Mesodermal cell (in vitro differentiated cells): ENCODE measurements at regions not wholly inside any gene's neighbourhood (a gene's known extent, or its start where the extent isn't known, plus 50 kb on each side); places are given as distances from the start of the nearest gene placed in this dataset.

Experiments
- H3K27ac ChIP-seq: 2 replicates; pipeline ENCODE4 v1.7.0; 2013; ENCODE audit warnings: mild to moderate bottlenecking, low read depth, low read length, moderate library complexity; ENCODE audit not compliant: severe bottlenecking
- H3K36me3 ChIP-seq: 2 replicates; pipeline ENCODE4 v1.7.1; 2013; ENCODE audit warnings: mild to moderate bottlenecking, low read length, moderate library complexity; ENCODE audit not compliant: control insufficient read depth, insufficient read depth
- H3K4me1 ChIP-seq: one replicate; pipeline ENCODE4 v1.7.1; 2013; ENCODE audit warnings: mild to moderate bottlenecking, low read length; ENCODE audit not compliant: insufficient read depth, control insufficient read depth, poor library complexity, severe bottlenecking
- H3K4me3 ChIP-seq: 2 replicates; pipeline ENCODE4 v1.7.0; 2013; ENCODE audit warnings: low read length, control low read depth, mild to moderate bottlenecking; ENCODE audit not compliant: insufficient read depth, poor library complexity, severe bottlenecking; ENCODE audit errors: extremely low read depth
- H3K9me3 ChIP-seq: 2 replicates; pipeline ENCODE4 v1.7.1; 2013; ENCODE audit warnings: mild to moderate bottlenecking, low read length, moderate library complexity; ENCODE audit not compliant: control insufficient read depth
- WGBS, 2 experiments: methylation state at CpG; one replicate each; pipeline ENCODE4 v1.1.5; 2013; ENCODE audit warnings: missing lambda C conversion rate in 2 of 2; ENCODE audit not compliant: insufficient coverage in 2 of 2; 5-methylcytosine and 5-hydroxymethylcytosine counted together

GRCh38 chrX:99142745-99143144, 1267.3 kb downstream of the PCDH19 start:
- no peak overlapping the region for H3K27ac ChIP-seq
- H3K4me1 ChIP-seq, result no peaks in the 10 kb centered on the region
- no peaks in the 10 kb centered on the region for H3K9me3 ChIP-seq
- H3K36me3 ChIP-seq, result no peaks in the 10 kb centered on the region
- no CpG with 5 or more reads among the region's 2 CpGs for WGBS, 2 experiments
- H3K4me3 ChIP-seq, result no peak overlapping the region

GRCh38 chrX:99137488-99137887, 1272.6 kb downstream of the PCDH19 start:
- Histone ChIP-seq H3K36me3 (no peaks in the 10 kb centered on the region), H3K4me3 (no peak overlapping the region), H3K27ac (no peak overlapping the region), H3K4me1 (no peaks in the 10 kb centered on the region), H3K9me3 (no peaks in the 10 kb centered on the region)
- no CpG with 5 or more reads among the region's 3 CpGs for WGBS, 2 experiments

GRCh38 chrX:99117011-99117410, 1293.1 kb downstream of the PCDH19 start:
- Histone ChIP-seq H3K4me3 (no peak overlapping the region), H3K36me3 (no peaks in the 10 kb centered on the region), H3K4me1 (no peaks in the 10 kb centered on the region), H3K9me3 (no peaks in the 10 kb centered on the region), H3K27ac (no peak overlapping the region)
- no CpG with 5 or more reads among the region's 2 CpGs for WGBS, 2 experiments

DNA sequence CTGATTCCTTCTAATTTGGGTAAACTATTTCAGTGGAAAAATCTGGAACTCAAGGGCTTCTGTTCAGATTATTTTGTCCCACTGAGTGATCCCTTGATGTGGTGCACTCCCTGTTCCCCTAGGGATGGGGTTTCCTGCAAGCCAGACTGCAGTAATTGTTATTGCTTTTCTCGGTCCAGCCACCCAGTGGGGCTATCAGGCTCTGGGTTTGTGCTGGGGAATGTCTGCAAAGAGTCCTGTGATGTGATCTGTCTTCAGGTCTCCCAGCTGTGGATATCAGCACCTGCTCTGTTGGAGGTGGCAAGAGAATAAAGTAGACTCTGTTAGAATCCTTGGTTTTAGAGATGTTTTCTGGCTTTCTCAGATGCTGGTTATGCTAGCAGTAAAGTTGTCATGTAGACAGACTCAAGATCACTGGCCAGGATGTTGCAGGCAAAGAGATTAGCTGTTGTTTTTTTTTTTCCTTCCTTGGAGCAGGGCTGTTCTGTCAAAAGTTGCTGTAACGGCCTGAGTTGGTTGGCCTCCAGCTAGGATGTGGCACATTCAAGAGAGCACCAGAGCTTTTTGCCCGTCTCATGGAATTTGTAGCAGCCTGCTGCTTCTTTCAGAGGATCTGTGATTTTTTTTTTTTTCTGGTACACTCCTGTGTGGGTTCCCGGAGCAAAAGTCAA, 1314.0 kb downstream of the PCDH19 start:
- Histone ChIP-seq H3K27ac (peak overlapping the region; percentile 16), H3K4me3 (no peak overlapping the region), H3K36me3 (no peaks in the 10 kb centered on the region), H3K9me3 (no peaks in the 10 kb centered on the region), H3K4me1 (no peaks in the 10 kb centered on the region)
- no CpG with 5 or more reads among the region's 4 CpGs for WGBS, 2 experiments

DNA sequence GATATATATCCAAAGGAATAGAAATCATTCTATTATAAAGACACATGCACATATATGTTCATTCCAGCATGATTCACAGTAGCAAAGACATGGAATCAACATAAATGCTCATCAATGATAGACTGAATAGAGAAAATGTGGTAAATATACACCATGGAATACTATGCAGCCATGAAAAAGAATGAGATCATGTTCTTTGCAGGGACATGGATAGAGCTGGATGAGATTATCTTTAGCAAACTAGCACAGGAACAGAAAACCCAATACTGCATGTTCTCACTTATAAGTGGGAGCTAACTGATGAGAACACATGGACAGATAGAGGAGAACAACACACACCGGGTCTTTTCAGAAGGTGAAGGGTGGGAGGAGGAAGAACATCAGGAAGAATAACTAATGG, 1318.6 kb downstream of the PCDH19 start:
- Histone ChIP-seq H3K4me3 (no peak overlapping the region), H3K36me3 (no peaks in the 10 kb centered on the region), H3K27ac (no peak overlapping the region), H3K4me1 (no peaks in the 10 kb centered on the region), H3K9me3 (no peaks in the 10 kb centered on the region)
- no CpG with 5 or more reads among the region's 1 CpG for whole genome bisulfite sequencing, 2 experiments

- Histone ChIP-seq H3K4me1 (no peaks in the 10 kb centered on the region), H3K27ac (no peak overlapping the region), H3K36me3 (no peaks in the 10 kb centered on the region), H3K4me3 (no peak overlapping the region), H3K9me3 (no peaks in the 10 kb centered on the region)
- no CpG with 5 or more reads among the region's 4 CpGs for WGBS, 2 experiments
Observed at GRCh38 chrX:99078301-99078700, 1331.8 kb downstream of the PCDH19 start.

DNA sequence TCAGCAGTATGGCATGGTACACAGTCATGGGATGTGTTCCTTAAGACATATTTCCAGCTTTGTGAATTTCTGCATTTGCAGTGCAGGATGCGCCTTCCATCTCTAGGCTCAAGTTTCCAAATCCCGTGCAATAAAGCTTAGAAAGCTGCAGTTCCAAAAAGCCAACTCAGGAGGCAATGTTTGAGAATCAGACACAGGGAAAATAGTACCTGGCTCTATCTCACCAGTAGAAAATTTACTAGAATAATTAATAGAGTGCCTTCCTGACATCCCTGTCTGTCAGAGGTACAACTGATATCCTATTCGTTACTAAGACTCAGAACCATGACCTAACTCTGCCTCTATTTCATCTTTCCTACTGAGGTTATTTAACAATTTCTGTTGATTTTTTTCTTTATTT, 1333.0 kb downstream of the PCDH19 start:
- no peaks in the 10 kb centered on the region for H3K4me1 ChIP-seq
- 90 to 100% methylated on average over 1 to 2 of the region's 3 CpGs for WGBS, 2 experiments
- no peak overlapping the region for H3K4me3 ChIP-seq

GRCh38 chrX:99073551-99073950, 1336.5 kb downstream of the PCDH19 start:
- H3K27ac ChIP-seq, result no peak overlapping the region
- H3K4me1 ChIP-seq, result no peaks in the 10 kb centered on the region
- H3K4me3 ChIP-seq, result no peak overlapping the region
- WGBS, 2 experiments, result no CpG with 5 or more reads among the region's 1 CpG
- H3K9me3 ChIP-seq, result no peaks in the 10 kb centered on the region
- H3K36me3 ChIP-seq, result no peaks in the 10 kb centered on the region

More for the DNA sequence above, 1333.0 kb downstream of the PCDH19 start:
- Histone ChIP-seq H3K27ac (no peak overlapping the region), H3K36me3 (no peaks in the 10 kb centered on the region), H3K9me3 (no peaks in the 10 kb centered on the region)

DNA sequence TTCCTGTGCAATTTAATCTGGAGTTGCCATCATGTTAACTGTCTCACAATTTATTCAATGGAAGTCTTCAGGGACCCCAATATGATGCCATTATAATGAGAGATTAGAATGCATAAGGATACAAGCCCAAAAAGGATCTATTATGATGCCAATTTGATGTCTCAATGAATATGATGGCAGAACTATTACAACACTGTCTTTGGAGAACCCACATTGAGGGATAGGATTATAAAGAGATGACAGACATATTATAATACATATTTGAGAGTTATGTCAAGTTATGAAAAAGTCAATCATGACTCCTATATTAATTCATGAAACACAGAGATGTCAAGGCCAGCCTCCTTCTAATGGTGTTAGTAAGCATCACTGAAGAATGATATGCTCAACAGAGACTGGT, 1358.4 kb downstream of the PCDH19 start:
- H3K27ac ChIP-seq, result no peak overlapping the region
- no peak overlapping the region for H3K4me3 ChIP-seq
- no peaks in the 10 kb centered on the region for H3K4me1 ChIP-seq
- no peaks in the 10 kb centered on the region for H3K9me3 ChIP-seq
- no peaks in the 10 kb centered on the region for H3K36me3 ChIP-seq

GRCh38 chrX:99033226-99033901, 1376.7 kb downstream of the PCDH19 start:
- no peaks in the 10 kb centered on the region for H3K9me3 ChIP-seq
- no CpG with 5 or more reads among the region's 1 CpG for WGBS, 2 experiments

GRCh38 chrX:99010957-99011356, 1399.1 kb downstream of the PCDH19 start:
- peaks cover 4% of the 10 kb centered on the region for H3K9me3 ChIP-seq
- no peaks in the 10 kb centered on the region for H3K36me3 ChIP-seq
- no peaks in the 10 kb centered on the region for H3K4me1 ChIP-seq
- no peak overlapping the region for H3K4me3 ChIP-seq
- H3K27ac ChIP-seq, result no peak overlapping the region

More at GRCh38 chrX:99033226-99033901, 1376.7 kb downstream of the PCDH19 start:
- H3K36me3 ChIP-seq, result no peaks in the 10 kb centered on the region
- H3K27ac ChIP-seq, result no peak overlapping the region
- no peaks in the 10 kb centered on the region for H3K4me1 ChIP-seq
- H3K4me3 ChIP-seq, result no peak overlapping the region
